ENCODE measurements at regions not wholly inside any gene's neighbourhood (a gene's known extent, or its start where the extent isn't known, plus 50 kb on each side); places are given as distances from the start of the nearest gene placed in this dataset.

DNA sequence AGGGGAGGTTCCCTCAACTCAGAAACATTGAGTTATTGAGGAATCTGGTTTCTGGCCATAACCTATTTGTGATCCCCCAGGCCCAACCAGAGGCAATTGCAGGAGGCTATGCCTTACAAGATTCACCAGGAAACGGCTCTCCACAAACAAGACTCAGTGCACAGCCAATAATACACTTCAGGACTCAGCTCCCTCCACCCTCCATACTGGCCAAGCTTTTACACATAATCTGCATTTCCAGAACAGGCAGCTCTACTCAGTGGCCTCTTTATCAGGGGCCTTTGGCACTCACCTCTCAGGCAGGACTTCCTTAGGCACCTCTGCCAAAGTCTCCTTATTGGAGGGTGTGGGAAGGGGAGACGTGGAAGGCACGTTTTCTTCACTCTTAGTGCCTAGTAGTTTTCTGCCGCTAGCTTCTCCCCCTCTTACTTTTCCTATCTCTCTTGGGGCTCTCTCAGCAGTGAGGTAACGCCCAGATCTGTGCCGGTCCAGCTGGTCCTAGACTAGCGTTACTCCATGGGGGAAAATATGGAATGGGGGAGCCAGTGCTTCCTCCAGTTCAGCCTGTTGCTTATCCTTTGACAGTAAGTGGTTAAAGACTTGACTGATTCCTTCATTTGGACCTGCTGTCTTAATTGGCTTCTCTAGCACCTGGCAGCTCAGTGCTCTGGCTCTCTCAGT, 62.8 kb upstream of the ANO3 start:
- no peak for DNase-seq

DNA sequence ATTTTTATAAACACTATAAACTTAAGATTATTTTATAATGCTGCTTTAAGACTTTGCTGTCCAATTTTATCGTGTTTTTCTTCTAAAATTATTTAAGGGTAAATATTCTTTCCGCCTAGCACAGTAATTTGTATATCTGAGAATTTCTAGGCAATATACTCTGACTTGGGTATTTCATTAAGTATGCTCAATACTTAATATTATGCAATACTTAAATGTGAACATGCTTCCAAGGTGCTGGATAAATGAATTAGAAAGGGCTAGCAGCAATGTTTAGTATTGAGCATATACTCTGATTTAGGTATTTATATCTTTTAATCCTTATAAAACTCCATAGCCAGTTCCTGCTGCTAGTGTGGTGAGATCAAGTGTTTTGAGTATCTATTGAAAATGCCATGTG, 60.3 kb upstream of the ANO3 start:
- DNase-seq = no peak

DNA sequence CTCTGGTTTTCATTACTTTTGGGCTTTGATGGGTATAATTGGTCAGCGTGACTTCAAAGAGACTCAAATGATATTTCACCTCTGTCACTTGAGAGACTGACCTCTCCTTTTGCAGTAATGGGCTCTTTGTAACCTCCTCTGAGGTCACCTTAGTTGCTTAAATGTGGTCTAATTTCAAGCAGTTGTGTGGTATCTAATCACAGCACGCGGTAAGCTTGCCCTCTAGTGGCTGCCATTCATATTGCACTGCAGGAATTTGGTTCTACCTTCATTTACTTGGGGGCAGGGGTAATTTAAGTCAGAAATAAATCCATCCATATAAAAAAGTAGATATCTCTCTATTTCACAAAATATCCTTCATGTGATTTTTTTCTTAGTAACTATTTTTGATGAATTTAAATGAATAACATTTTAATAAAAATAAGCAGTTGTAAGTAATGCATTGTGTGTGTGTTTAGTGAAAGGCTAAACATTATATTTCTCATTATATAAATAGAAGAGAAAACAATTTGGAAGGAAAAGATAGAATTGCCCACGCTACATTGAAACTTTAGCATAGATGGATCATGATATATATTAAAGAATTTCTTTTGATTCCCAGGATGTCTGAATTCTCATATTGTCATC, 55.0 kb upstream of the ANO3 start:
- DNase-seq = peak in 4 of 14 donors; percentile 6 to 24 (median 18)

DNA sequence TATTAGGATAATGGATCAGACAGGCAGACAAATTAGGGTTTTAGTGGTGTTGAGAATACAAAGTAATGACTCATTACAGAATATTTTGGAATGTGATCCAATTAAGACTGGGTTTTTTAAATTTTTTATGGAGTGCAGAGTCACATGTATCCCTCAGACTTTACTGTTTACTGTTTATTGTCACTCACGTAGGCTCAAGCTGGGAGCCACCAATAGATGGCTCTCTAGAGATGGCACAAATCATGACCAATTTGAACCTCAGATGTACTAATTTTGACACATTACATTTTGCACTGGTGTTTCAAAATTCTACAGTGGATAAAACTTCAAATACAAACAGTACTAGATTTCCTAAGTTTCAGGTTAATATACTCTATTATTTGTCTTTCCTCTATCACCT, 53.6 kb upstream of the ANO3 start:
- no peak for DNase-seq

Data from C1 segment of cervical spinal cord (tissue), 14 donors.